ENCODE measurements at regions not wholly inside any gene's neighbourhood (a gene's known extent, or its start where the extent isn't known, plus 50 kb on each side); places are given as distances from the start of the nearest gene placed in this dataset.

GRCh38 chrX:124216396-124217115, 115.9 kb upstream of the TEX13D start:
- TF ChIP-seq, protein P1, sequence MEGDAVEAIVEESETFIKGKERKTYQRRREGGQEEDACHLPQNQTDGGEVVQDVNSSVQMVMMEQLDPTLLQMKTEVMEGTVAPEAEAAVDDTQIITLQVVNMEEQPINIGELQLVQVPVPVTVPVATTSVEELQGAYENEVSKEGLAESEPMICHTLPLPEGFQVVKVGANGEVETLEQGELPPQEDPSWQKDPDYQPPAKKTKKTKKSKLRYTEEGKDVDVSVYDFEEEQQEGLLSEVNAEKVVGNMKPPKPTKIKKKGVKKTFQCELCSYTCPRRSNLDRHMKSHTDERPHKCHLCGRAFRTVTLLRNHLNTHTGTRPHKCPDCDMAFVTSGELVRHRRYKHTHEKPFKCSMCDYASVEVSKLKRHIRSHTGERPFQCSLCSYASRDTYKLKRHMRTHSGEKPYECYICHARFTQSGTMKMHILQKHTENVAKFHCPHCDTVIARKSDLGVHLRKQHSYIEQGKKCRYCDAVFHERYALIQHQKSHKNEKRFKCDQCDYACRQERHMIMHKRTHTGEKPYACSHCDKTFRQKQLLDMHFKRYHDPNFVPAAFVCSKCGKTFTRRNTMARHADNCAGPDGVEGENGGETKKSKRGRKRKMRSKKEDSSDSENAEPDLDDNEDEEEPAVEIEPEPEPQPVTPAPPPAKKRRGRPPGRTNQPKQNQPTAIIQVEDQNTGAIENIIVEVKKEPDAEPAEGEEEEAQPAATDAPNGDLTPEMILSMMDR (IDR thresholded peaks at IDR 0.05; ENCODE audit: low read depth, low read length): no peak
- TF ChIP-seq POLR2A (IDR thresholded peaks at IDR 0.05; ENCODE audit: extremely low read depth, insufficient read length): no peak
- no peak for TF ChIP-seq MAX (IDR thresholded peaks at IDR 0.05; ENCODE audit: low read depth, low read length)
